Ishikawa (cell line): ENCODE measurements at regions not wholly inside any gene's neighbourhood (a gene's known extent, or its start where the extent isn't known, plus 50 kb on each side); places are given as distances from the start of the nearest gene placed in this dataset.

Experiments used
- CEBPB ChIP-seq: IDR thresholded peaks from 2 replicates; pipeline ENCODE4 v1.6.1; 2012
- CREB1 ChIP-seq: IDR thresholded peaks from 2 replicates; pipeline ENCODE4 v1.6.1; 2012; ENCODE audit warnings: low read depth
- EGR1 ChIP-seq: IDR thresholded peaks from 2 replicates; pipeline ENCODE4 v1.6.1; 2012
- EP300 ChIP-seq: IDR thresholded peaks from 2 replicates; pipeline ENCODE4 v1.6.1; 2012; ENCODE audit warnings: borderline replicate concordance
- FOXM1 ChIP-seq: IDR thresholded peaks from 2 replicates; pipeline ENCODE4 v1.6.1; 2012; ENCODE audit warnings: low read depth, borderline replicate concordance
- MAX ChIP-seq: IDR thresholded peaks from 2 replicates; pipeline ENCODE4 v1.6.1; 2012
- NFIC ChIP-seq: IDR thresholded peaks from 2 replicates; pipeline ENCODE4 v1.6.1; 2012
- RAD21 ChIP-seq: IDR thresholded peaks from 2 replicates; pipeline ENCODE4 v1.6.1; 2012; ENCODE audit warnings: low read depth
- REST ChIP-seq: IDR thresholded peaks from 2 replicates; pipeline ENCODE4 v1.6.1; 2012; ENCODE audit warnings: low read depth, mild to moderate bottlenecking
- TAF1 ChIP-seq: IDR thresholded peaks from 2 replicates; pipeline ENCODE4 v1.6.1; 2012; ENCODE audit warnings: low read depth, mild to moderate bottlenecking
- TCF12 ChIP-seq: IDR thresholded peaks from 2 replicates; pipeline ENCODE4 v1.6.1; 2012; ENCODE audit warnings: low read depth
- TEAD4 ChIP-seq: IDR thresholded peaks from 2 replicates; pipeline ENCODE4 v1.6.1; 2012
- USF1 ChIP-seq: IDR thresholded peaks from 2 replicates; pipeline ENCODE4 v1.6.1; 2012
- YY1 ChIP-seq: IDR thresholded peaks from 2 replicates; pipeline ENCODE4 v1.6.1; 2012; ENCODE audit warnings: low read depth
- ZBTB7A ChIP-seq: IDR thresholded peaks from 2 replicates; pipeline ENCODE4 v1.6.1; 2012; ENCODE audit warnings: low read depth

- TF ChIP-seq CEBPB (no peak), EP300 (no peak), RAD21 (no peak), REST (no peak), USF1 (no peak), NFIC (no peak), YY1 (no peak), FOXM1 (no peak), CREB1 (no peak), TEAD4 (no peak), ZBTB7A (no peak)
These were observed 392.7 kb upstream of the LRRC7 start for GRCh38 chr1:69175053-69175452.

- TF ChIP-seq FOXM1 = no peak
- no peak for TF ChIP-seq TEAD4
- TF ChIP-seq RAD21 = no peak
- TF ChIP-seq CEBPB = no peak
- no peak for TF ChIP-seq EP300
- no peak for TF ChIP-seq REST
- no peak for TF ChIP-seq ZBTB7A
- no peak for TF ChIP-seq TAF1
- no peak for TF ChIP-seq TCF12
- no peak for TF ChIP-seq CREB1
- no peak for TF ChIP-seq EGR1
- TF ChIP-seq MAX = no peak
- no peak for TF ChIP-seq USF1
- no peak for TF ChIP-seq YY1
- TF ChIP-seq NFIC = no peak
These were observed 387.4 kb upstream of the LRRC7 start for GRCh38 chr1:69180358-69180757.

- no peak for TF ChIP-seq EP300
- TF ChIP-seq FOXM1 = no peak
- TF ChIP-seq TAF1 = no peak
- TF ChIP-seq TEAD4 = no peak
- no peak for TF ChIP-seq REST
- TF ChIP-seq RAD21 = no peak
- no peak for TF ChIP-seq EGR1
- no peak for TF ChIP-seq TCF12
- no peak for TF ChIP-seq CREB1
- TF ChIP-seq YY1 = no peak
- no peak for TF ChIP-seq NFIC
These were observed 382.3 kb upstream of the LRRC7 start for GRCh38 chr1:69185378-69185777.

GRCh38 chr1:69191335-69191734 is 376.4 kb upstream of the LRRC7 start:
- TF ChIP-seq TEAD4 (no peak), CREB1 (no peak), TAF1 (no peak), YY1 (no peak), RAD21 (no peak)

GRCh38 chr1:69195136-69195535 is 372.6 kb upstream of the LRRC7 start:
- no peak for TF ChIP-seq EGR1
- TF ChIP-seq ZBTB7A = no peak
- no peak for TF ChIP-seq REST
- TF ChIP-seq YY1 = no peak
